ENCODE measurements at regions not wholly inside any gene's neighbourhood (a gene's known extent, or its start where the extent isn't known, plus 50 kb on each side); places are given as distances from the start of the nearest gene placed in this dataset.

- no peak for DNase-seq (ENCODE audit: low read depth)
Measured at GRCh38 chr3:187975561-187976364, 178.2 kb upstream of the LPP start.

- no peak for DNase-seq (ENCODE audit: low read depth)
Measured at GRCh38 chr3:187976365-187976900, 177.5 kb upstream of the LPP start.

- DNase-seq (ENCODE audit: low read depth) = no peak
Measured at GRCh38 chr3:187977659-187978058, 176.3 kb upstream of the LPP start.

GRCh38 chr3:187978433-187979011 is 175.4 kb upstream of the LPP start:
- DNase-seq (ENCODE audit: low read depth) = no peak

GRCh38 chr3:187979564-187979963 is 174.4 kb upstream of the LPP start:
- DNase-seq (ENCODE audit: low read depth) = peak; percentile 38

- DNase-seq (ENCODE audit: low read depth) = no peak
Measured at GRCh38 chr3:187980861-187981260, 173.1 kb upstream of the LPP start.

- no peak for DNase-seq (ENCODE audit: low read depth)
Measured at GRCh38 chr3:187982142-187982541, 171.8 kb upstream of the LPP start.

- DNase-seq (ENCODE audit: low read depth) = no peak
Measured at GRCh38 chr3:187983484-187984124, 170.4 kb upstream of the LPP start.

GRCh38 chr3:187985647-187986046 is 168.3 kb upstream of the LPP start:
- DNase-seq (ENCODE audit: low read depth) = no peak

- no peak for DNase-seq (ENCODE audit: low read depth)
Measured at GRCh38 chr3:187986514-187986934, 167.4 kb upstream of the LPP start.

- DNase-seq (ENCODE audit: low read depth) = no peak
Measured at GRCh38 chr3:187987187-187987586, 166.8 kb upstream of the LPP start.

GRCh38 chr3:187987924-187988323 is 166.0 kb upstream of the LPP start:
- DNase-seq (ENCODE audit: low read depth) = peak; percentile 12

GRCh38 chr3:187989575-187990153 is 164.3 kb upstream of the LPP start:
- no peak for DNase-seq (ENCODE audit: low read depth)

GRCh38 chr3:187992609-187993008 is 161.3 kb upstream of the LPP start:
- DNase-seq (ENCODE audit: low read depth) = no peak

- no peak for DNase-seq (ENCODE audit: low read depth)
Measured at GRCh38 chr3:187994221-187995042, 159.5 kb upstream of the LPP start.

- no peak for DNase-seq (ENCODE audit: low read depth)
Measured at GRCh38 chr3:187995043-187995400, 158.9 kb upstream of the LPP start.

GRCh38 chr3:187995667-187996066 is 158.3 kb upstream of the LPP start:
- DNase-seq (ENCODE audit: low read depth) = no peak

- DNase-seq (ENCODE audit: low read depth) = no peak
Measured at GRCh38 chr3:187996609-187997008, 157.3 kb upstream of the LPP start.

GRCh38 chr3:187997490-187997889 is 156.5 kb upstream of the LPP start:
- no peak for DNase-seq (ENCODE audit: low read depth)

- DNase-seq (ENCODE audit: low read depth) = no peak
Measured at GRCh38 chr3:187997946-187998561, 155.9 kb upstream of the LPP start.

GRCh38 chr3:187998611-187999010 is 155.3 kb upstream of the LPP start:
- no peak for DNase-seq (ENCODE audit: low read depth)
